H1 (cell line): ENCODE measurements at regions not wholly inside any gene's neighbourhood (a gene's known extent, or its start where the extent isn't known, plus 50 kb on each side); places are given as distances from the start of the nearest gene placed in this dataset.

ENCODE experiments used
- CTCF ChIA-PET: fragments of 300-600 bp; sonication (Branson Sonifier 250); formaldehyde crosslinking; loops from one replicate; lab custom pipeline; 2021; ENCODE audit not compliant: partially characterized antibody; lab: Charles Lee
- POLR2A ChIA-PET: fragments of 300-600 bp; sonication (Branson Sonifier 250); formaldehyde crosslinking; loops from one replicate; lab custom pipeline; 2021; ENCODE audit warnings: inconsistent platforms; ENCODE audit not compliant: partially characterized antibody; lab: Charles Lee
- DNase-seq, 2 experiments: peaks; one replicate each; pipeline versions ENCODE4 v3.0.0 to v3.0.0-alpha.2; 2010 to 2022; ENCODE audit warnings: low spot score in 2 of 2, low read depth in 1 of 2, mixed read lengths in 1 of 2
- FAIRE-seq: peaks from 2 replicates; lab custom pipeline; 2011; peaks lifted over from hg19 to GRCh38; lab: Jason Lieb, UNC
- H2AFZ ChIP-seq: 2 replicates; pipeline ENCODE4 v1.8.1; 2012; ENCODE audit warnings: low read length, inconsistent platforms
- H2AK5ac ChIP-seq: 2 replicates; pipeline ENCODE4 v1.6.1; 2013; ENCODE audit warnings: low read depth, low read length
- H2BK120ac ChIP-seq: replicated peaks from 2 replicates; pipeline ENCODE3; 2013; ENCODE audit warnings: low read depth, low read length, inconsistent platforms
- H2BK12ac ChIP-seq: 2 replicates; pipeline ENCODE4 v1.6.1; 2013; ENCODE audit warnings: low read depth, low read length
- H2BK15ac ChIP-seq: 2 replicates; pipeline ENCODE4 v1.6.1; 2013; ENCODE audit warnings: low read length
- H2BK20ac ChIP-seq: 2 replicates; pipeline ENCODE4 v1.6.1; 2013; ENCODE audit warnings: low read length
- H2BK5ac ChIP-seq: 2 replicates; pipeline ENCODE4 v1.6.1; 2013; ENCODE audit warnings: low read depth, low read length
- H3K14ac ChIP-seq: 2 replicates; pipeline ENCODE4 v1.6.1; 2013; ENCODE audit warnings: inconsistent platforms; ENCODE audit not compliant: insufficient read length
- H3K18ac ChIP-seq: 2 replicates; pipeline ENCODE4 v1.6.1; 2013; ENCODE audit warnings: low read length; ENCODE audit errors: extremely low read depth
- H3K23ac ChIP-seq: 2 replicates; pipeline ENCODE4 v1.6.1; 2013; ENCODE audit warnings: inconsistent platforms; ENCODE audit not compliant: insufficient read length
- H3K23me2 ChIP-seq: 2 replicates; pipeline ENCODE4 v1.6.1; 2013; ENCODE audit warnings: low read depth, low read length
- H3K27ac ChIP-seq: 2 replicates; pipeline ENCODE4 v1.6.1; 2011; ENCODE audit warnings: low read depth, low read length, inconsistent platforms
- H3K27me3 ChIP-seq, 4 experiments: replicated peaks in 1 of 4; 1 replicate in 1 of 4; 2 replicates in 3 of 4; pipeline versions ENCODE4 v1.6.1 to v1.8.1; 2011 to 2013; ENCODE audit warnings: low read length in 3 of 4, mild to moderate bottlenecking in 3 of 4, inconsistent platforms in 2 of 4, mixed read lengths in 2 of 4, moderate library complexity in 1 of 4; ENCODE audit not compliant: control insufficient read depth in 3 of 4, insufficient read depth in 3 of 4; ENCODE audit errors: extremely low read depth in 1 of 4
- H3K36me3 ChIP-seq, 4 experiments: 2 replicates each; pipeline versions ENCODE4 v1.6.1 to v1.8.1; 2011 to 2013; ENCODE audit warnings: mild to moderate bottlenecking in 4 of 4, low read length in 3 of 4, moderate library complexity in 2 of 4, control low read depth in 1 of 4, inconsistent platforms in 1 of 4; ENCODE audit not compliant: insufficient read depth in 4 of 4, control insufficient read depth in 2 of 4
- H3K4ac ChIP-seq: replicated peaks from 2 replicates; pipeline ENCODE3; 2013; ENCODE audit warnings: low read length, low read depth, mixed read lengths, inconsistent platforms; ENCODE audit not compliant: insufficient read length
- H3K4me1 ChIP-seq, 4 experiments: replicated peaks in 1 of 4; 1 replicate in 1 of 4; 2 replicates in 3 of 4; pipeline versions ENCODE4 v1.6.1 to v1.8.1; 2011 to 2013; ENCODE audit warnings: low read length in 3 of 4, inconsistent platforms in 2 of 4, mixed read lengths in 1 of 4; ENCODE audit not compliant: insufficient read depth in 4 of 4, control insufficient read depth in 3 of 4
- H3K4me2 ChIP-seq, 2 experiments: 2 replicates each; pipeline versions ENCODE4 v1.6.1 to v1.8.1; 2011 to 2013; ENCODE audit warnings: low read depth in 2 of 2, low read length in 2 of 2, control low read depth in 1 of 2, inconsistent platforms in 1 of 2, mild to moderate bottlenecking in 1 of 2; ENCODE audit not compliant: insufficient read depth in 1 of 2
- H3K4me3 ChIP-seq, 4 experiments: fragments of 200-600, 300-600 bp in 1 of 4; sonication (generic), shearing (Covaris generic), sonication (Bioruptor Twin) in 1 of 4; 2 replicates each; pipeline versions ENCODE4 v1.5.1 to v1.8.1; 2011 to 2016; ENCODE audit warnings: low read length in 4 of 4, low read depth in 3 of 4, control low read depth in 2 of 4, inconsistent platforms in 2 of 4, mild to moderate bottlenecking in 2 of 4, mixed read lengths in 1 of 4, moderate library complexity in 1 of 4; ENCODE audit not compliant: insufficient read depth in 2 of 4; ENCODE audit errors: extremely low read depth in 1 of 4
- H3K56ac ChIP-seq: replicated peaks from 2 replicates; pipeline ENCODE3; 2013; ENCODE audit warnings: low read depth, mild to moderate bottlenecking, mixed read lengths, low read length, inconsistent platforms; ENCODE audit not compliant: insufficient read length
- H3K79me1 ChIP-seq: 2 replicates; pipeline ENCODE4 v1.6.1; 2013; ENCODE audit warnings: low read depth, low read length, control low read depth
- H3K79me2 ChIP-seq, 2 experiments: 2 replicates each; pipeline versions ENCODE4 v1.6.1 to v1.8.1; 2012 to 2013; ENCODE audit warnings: low read length in 2 of 2, mild to moderate bottlenecking in 2 of 2, inconsistent platforms in 1 of 2; ENCODE audit not compliant: insufficient read depth in 2 of 2, control insufficient read depth in 1 of 2
- H3K9ac ChIP-seq, 4 experiments: replicated peaks in 1 of 4; 1 replicate in 1 of 4; 2 replicates in 3 of 4; pipeline versions ENCODE4 v1.6.1 to v1.8.1; 2011 to 2013; ENCODE audit warnings: low read depth in 3 of 4, low read length in 3 of 4, control low read depth in 2 of 4, mild to moderate bottlenecking in 2 of 4, moderate library complexity in 2 of 4, inconsistent platforms in 1 of 4; ENCODE audit errors: extremely low read depth in 1 of 4
- H3K9me3 ChIP-seq, 2 experiments: 2 replicates each; pipeline versions ENCODE4 v1.6.1 to v1.8.1; 2012 to 2013; ENCODE audit warnings: mild to moderate bottlenecking in 2 of 2, moderate library complexity in 2 of 2, control low read depth in 1 of 2, inconsistent platforms in 1 of 2, low read depth in 1 of 2, low read length in 1 of 2, mixed read lengths in 1 of 2; ENCODE audit not compliant: insufficient read depth in 2 of 2
- H4K20me1 ChIP-seq, 2 experiments: replicated peaks in 1 of 2; 2 replicates each; pipeline versions ENCODE3 to v1.8.1; 2011 to 2013; ENCODE audit warnings: inconsistent platforms in 2 of 2, low read length in 2 of 2, mild to moderate bottlenecking in 1 of 2; ENCODE audit not compliant: insufficient read depth in 2 of 2, control insufficient read depth in 1 of 2
- H4K5ac ChIP-seq: 2 replicates; pipeline ENCODE4 v1.6.1; 2013; ENCODE audit warnings: low read length, low read depth, mixed read lengths, inconsistent platforms; ENCODE audit not compliant: insufficient read length
- H4K8ac ChIP-seq: 2 replicates; pipeline ENCODE4 v1.8.0; 2013; ENCODE audit warnings: mild to moderate bottlenecking, moderate library complexity, low read length, inconsistent platforms; ENCODE audit not compliant: insufficient read depth; ENCODE audit errors: extremely low read depth
- H4K91ac ChIP-seq: replicated peaks from 2 replicates; pipeline ENCODE3; 2013; ENCODE audit warnings: low read length, mixed read lengths, inconsistent platforms; ENCODE audit not compliant: insufficient read length
- BCL11A ChIP-seq, 2 experiments: IDR thresholded peaks; one replicate each; pipeline ENCODE4 v1.6.1; 2011; ENCODE audit warnings: low read depth in 2 of 2, low read length in 2 of 2, mild to moderate bottlenecking in 2 of 2
- CHD1 ChIP-seq: IDR thresholded peaks from 2 replicates; pipeline ENCODE4 v1.6.1; 2012; ENCODE audit warnings: low read depth, low read length, improper control_type of control experiment
- CTCF ChIP-seq, 3 experiments: IDR thresholded peaks; 1 replicate in 2 of 3; 2 replicates in 1 of 3; pipeline versions ENCODE4 v1.5.1 to v1.6.1; 2011; ENCODE audit warnings: low read length in 3 of 3, mild to moderate bottlenecking in 3 of 3, inconsistent platforms in 2 of 3, low read depth in 1 of 3, moderate library complexity in 1 of 3; ENCODE audit not compliant: insufficient read depth in 1 of 3; ENCODE audit errors: control extremely low read depth in 1 of 3
- EZH2 ChIP-seq: fragments of 200-600 bp; sonication (generic); IDR thresholded peaks from 2 replicates; pipeline ENCODE4 v1.7.1; 2012; ENCODE audit warnings: low read depth, mild to moderate bottlenecking, moderate library complexity, low read length, inconsistent platforms; ENCODE audit not compliant: severe bottlenecking
- FOSL1 ChIP-seq: IDR thresholded peaks from 2 replicates; pipeline ENCODE4 v1.6.1; 2011; ENCODE audit warnings: mild to moderate bottlenecking, low read depth, low read length, moderate library complexity; ENCODE audit not compliant: insufficient read depth
- KDM5A ChIP-seq: fragments of 200-600 bp; IDR thresholded peaks from 2 replicates; pipeline ENCODE4 v1.7.1; 2012; ENCODE audit warnings: mild to moderate bottlenecking, low read length, inconsistent platforms, mixed read lengths
- NRF1 ChIP-seq: IDR thresholded peaks from 2 replicates; pipeline ENCODE4 v1.6.1; 2011; ENCODE audit warnings: mild to moderate bottlenecking, low read depth, low read length, improper control_type of control experiment
- SIN3A ChIP-seq, 2 experiments: IDR thresholded peaks in 1 of 2; conservative IDR thresholded peaks in 1 of 2; 2 replicates each; pipeline ENCODE4 v1.6.1; 2011 to 2012; ENCODE audit warnings: low read length in 2 of 2, improper control_type of control experiment in 1 of 2, low read depth in 1 of 2, mild to moderate bottlenecking in 1 of 2
- SRF ChIP-seq: IDR thresholded peaks from 2 replicates; pipeline ENCODE4 v1.6.1; 2011; ENCODE audit warnings: mild to moderate bottlenecking, low read depth, low read length, moderate library complexity
- TEAD4 ChIP-seq: IDR thresholded peaks from 2 replicates; pipeline ENCODE4 v1.6.1; 2012; ENCODE audit warnings: low read depth, low read length, inconsistent platforms, mixed read lengths
- WGBS, 2 experiments: shearing (Covaris generic) in 1 of 2; methylation state at CpG; one replicate each; pipeline versions ENCODE4 v1.1.6 to v1.1.7; 2013 to 2015; ENCODE audit warnings: low lambda C conversion rate in 2 of 2, mixed read lengths in 2 of 2, inconsistent platforms in 1 of 2, low coverage in 1 of 2, missing lambda C conversion rate in 1 of 2; ENCODE audit not compliant: insufficient replicate concordance in 2 of 2, insufficient coverage in 1 of 2, insufficient read length in 1 of 2; ENCODE audit errors: extremely low coverage in 1 of 2, missing lambda C conversion rate in 1 of 2; 5-methylcytosine and 5-hydroxymethylcytosine counted together

GRCh38 chr13:109693213-109693612 is 93.2 kb downstream of the IRS2 start:
- H3K4me3 ChIP-seq, result no peak overlapping the region
- ChIA-PET POLR2A (no interaction called here), CTCF (interaction anchor here (1.2 kb wide), 1 partner anchor 10 kb away, joined by 3 read pairs; no protein-coding TSS in a partner anchor)
- H3K36me3 ChIP-seq, result no peaks in the 10 kb centered on the region
- H4K20me1 ChIP-seq, result no peaks in the 10 kb centered on the region
- DNase-seq (no peak), FAIRE-seq (no peak)
- H3K27ac ChIP-seq, result no peak overlapping the region
- H3K9ac ChIP-seq, result no peak overlapping the region
- H4K91ac ChIP-seq, result no peak overlapping the region
- TF ChIP-seq BCL11A (IDR thresholded peaks at IDR 0.05; ENCODE audit: low read depth in 2 of 2, low read length in 2 of 2) (no peak), SIN3A (conservative IDR thresholded peaks at IDR 0.05 in 1 of 2, IDR thresholded peaks at IDR 0.05 in 1 of 2; ENCODE audit: low read depth in 1 of 2, low read length in 2 of 2) (no peak), CTCF (IDR thresholded peaks at IDR 0.05; ENCODE audit: control extremely low read depth in 1 of 3, insufficient read depth in 1 of 3, low read depth in 1 of 3, low read length in 3 of 3) (no peak), EZH2 (no peak), NRF1 (no peak), FOSL1 (no peak), KDM5A (no peak), TEAD4 (no peak), SRF (no peak), CHD1 (no peak)
- no peak overlapping the region for H4K8ac ChIP-seq
- H3K79me1 ChIP-seq, result no peaks in the 10 kb centered on the region
- H2AFZ ChIP-seq, result no peak overlapping the region
- H2AK5ac ChIP-seq, result no peak overlapping the region
- no peaks in the 10 kb centered on the region for H3K27me3 ChIP-seq
- no peak overlapping the region for H2BK15ac ChIP-seq
- H3K23ac ChIP-seq, result no peak overlapping the region
- no peak overlapping the region for H3K18ac ChIP-seq
- no peak overlapping the region for H3K56ac ChIP-seq
- 84% methylated on average over 4 of the region's 4 CpGs; no CpG with 5 or more reads in 1 of the 2 experiments for WGBS, 2 experiments
- no peak overlapping the region for H2BK5ac ChIP-seq
- no peak overlapping the region for H3K14ac ChIP-seq
- no peak overlapping the region for H4K5ac ChIP-seq
- no peak overlapping the region for H2BK12ac ChIP-seq
- H3K4me1 ChIP-seq, result peaks cover 0 to 7% (median under 1%) of the 10 kb centered on the region in 4 experiments; a peak in 4 of 7 replicates
- no peak overlapping the region for H3K4ac ChIP-seq
- no peaks in the 10 kb centered on the region for H3K23me2 ChIP-seq
- no peaks in the 10 kb centered on the region for H3K9me3 ChIP-seq
- no peaks in the 10 kb centered on the region for H3K79me2 ChIP-seq
- no peak overlapping the region for H3K4me2 ChIP-seq
- no peak overlapping the region for H2BK20ac ChIP-seq
- no peak overlapping the region for H2BK120ac ChIP-seq
